ENCODE measurements at regions not wholly inside any gene's neighbourhood (a gene's known extent, or its start where the extent isn't known, plus 50 kb on each side); places are given as distances from the start of the nearest gene placed in this dataset.

DNA sequence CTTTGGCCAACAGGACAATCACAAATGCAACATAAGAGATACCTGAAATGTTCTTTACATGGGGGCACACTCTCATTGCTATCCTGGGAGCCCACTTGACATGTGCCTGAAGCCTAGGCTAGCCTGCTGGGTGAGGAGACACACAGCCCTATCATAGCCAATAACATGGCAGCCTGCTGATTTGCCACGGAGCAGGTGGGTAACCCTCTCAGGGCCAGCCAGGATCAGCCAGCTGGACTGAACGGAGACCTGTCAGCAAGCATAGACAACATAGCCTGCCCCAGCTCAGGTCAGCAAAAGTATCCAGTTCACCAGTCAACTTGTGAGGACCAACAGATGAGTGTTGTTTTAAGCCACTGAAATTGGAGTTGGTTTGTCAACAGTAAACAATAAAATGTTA lies 566.5 kb downstream of the DCDC2C start:
- no peak overlapping the region for H2AFZ ChIP-seq (ENCODE audit: low read depth, low read length, severe bottlenecking)
- no peak overlapping the region for H3K4me3 ChIP-seq (ENCODE audit: insufficient read depth, low read length, poor library complexity, severe bottlenecking)
- TF ChIP-seq EZH2phosphoT487 (conservative IDR thresholded peaks at IDR 0.05; ENCODE audit: low read length) = no peak
- TF ChIP-seq, protein P1, sequence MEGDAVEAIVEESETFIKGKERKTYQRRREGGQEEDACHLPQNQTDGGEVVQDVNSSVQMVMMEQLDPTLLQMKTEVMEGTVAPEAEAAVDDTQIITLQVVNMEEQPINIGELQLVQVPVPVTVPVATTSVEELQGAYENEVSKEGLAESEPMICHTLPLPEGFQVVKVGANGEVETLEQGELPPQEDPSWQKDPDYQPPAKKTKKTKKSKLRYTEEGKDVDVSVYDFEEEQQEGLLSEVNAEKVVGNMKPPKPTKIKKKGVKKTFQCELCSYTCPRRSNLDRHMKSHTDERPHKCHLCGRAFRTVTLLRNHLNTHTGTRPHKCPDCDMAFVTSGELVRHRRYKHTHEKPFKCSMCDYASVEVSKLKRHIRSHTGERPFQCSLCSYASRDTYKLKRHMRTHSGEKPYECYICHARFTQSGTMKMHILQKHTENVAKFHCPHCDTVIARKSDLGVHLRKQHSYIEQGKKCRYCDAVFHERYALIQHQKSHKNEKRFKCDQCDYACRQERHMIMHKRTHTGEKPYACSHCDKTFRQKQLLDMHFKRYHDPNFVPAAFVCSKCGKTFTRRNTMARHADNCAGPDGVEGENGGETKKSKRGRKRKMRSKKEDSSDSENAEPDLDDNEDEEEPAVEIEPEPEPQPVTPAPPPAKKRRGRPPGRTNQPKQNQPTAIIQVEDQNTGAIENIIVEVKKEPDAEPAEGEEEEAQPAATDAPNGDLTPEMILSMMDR (IDR thresholded peaks at IDR 0.05; ENCODE audit: insufficient read depth, low read length, poor library complexity, severe bottlenecking) = no peak
- H4K20me1 ChIP-seq (ENCODE audit: low read depth, low read length) = no peaks in the 10 kb centered on the region
- no peaks in the 10 kb centered on the region for H3K9me3 ChIP-seq (ENCODE audit: insufficient read depth, low read length)
- no peaks in the 10 kb centered on the region for H3K27me3 ChIP-seq (ENCODE audit: low read length)
- H3F3A ChIP-seq (ENCODE audit: insufficient read depth) = no peaks in the 10 kb centered on the region
- H3K27ac ChIP-seq (ENCODE audit: low read depth, low read length) = no peak overlapping the region
- H3K79me2 ChIP-seq (ENCODE audit: insufficient read depth, low read length) = no peaks in the 10 kb centered on the region
- H3K4me2 ChIP-seq (ENCODE audit: low read depth, low read length, poor library complexity, severe bottlenecking) = no peak overlapping the region
- H3K9me2 ChIP-seq (replicated peaks; ENCODE audit: insufficient read depth, low read length) = 0 out of 2 replicates have a peak, but pooled peaks cover 3% of the 10 kb centered on the region
- no peaks in the 10 kb centered on the region for H3K36me3 ChIP-seq (ENCODE audit: low read length)
- H3K9ac ChIP-seq (ENCODE audit: low read length) = no peak overlapping the region

DNA sequence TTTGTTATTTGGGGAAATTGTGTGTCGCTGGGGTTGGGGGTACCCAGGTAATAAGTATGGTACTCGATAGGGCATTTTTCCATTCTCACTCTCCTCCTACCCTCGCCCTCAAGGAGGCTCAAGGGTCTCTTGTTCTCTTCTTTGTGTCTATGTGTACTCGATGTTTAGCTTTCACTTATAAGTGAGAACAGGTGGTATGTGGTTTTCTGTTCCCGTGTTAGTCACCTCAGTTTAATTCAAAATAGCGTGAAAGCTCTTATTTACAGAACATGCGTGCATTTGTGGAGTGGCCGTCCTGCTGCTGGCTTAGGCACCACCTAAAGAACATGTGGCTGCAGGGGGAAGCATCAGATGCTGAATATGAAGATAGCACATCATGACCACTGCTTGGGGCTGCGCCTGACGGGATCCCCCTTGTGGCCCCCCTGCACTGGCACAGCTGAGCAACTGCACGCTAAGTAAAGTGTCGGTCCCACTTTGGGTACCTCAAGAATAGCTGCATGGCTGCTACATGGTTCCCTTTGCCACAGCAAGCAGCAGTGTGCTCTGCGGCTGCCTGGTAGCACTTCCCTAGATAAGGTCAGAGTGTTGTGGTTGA lies 569.0 kb downstream of the DCDC2C start:
- Histone ChIP-seq H3K27ac (ENCODE audit: low read depth, low read length) (no peak overlapping the region), H4K20me1 (ENCODE audit: low read depth, low read length) (no peaks in the 10 kb centered on the region), H3K79me2 (ENCODE audit: insufficient read depth, low read length) (no peaks in the 10 kb centered on the region), H3K9me2 (replicated peaks; ENCODE audit: insufficient read depth, low read length) (0 out of 2 replicates have a peak, but pooled peaks cover under 1% of the 10 kb centered on the region), H3F3A (ENCODE audit: insufficient read depth) (no peaks in the 10 kb centered on the region), H2AFZ (ENCODE audit: low read depth, low read length, severe bottlenecking) (no peak overlapping the region), H3K4me3 (ENCODE audit: insufficient read depth, low read length, poor library complexity, severe bottlenecking) (no peak overlapping the region), H3K27me3 (ENCODE audit: low read length) (no peaks in the 10 kb centered on the region), H3K4me2 (ENCODE audit: low read depth, low read length, poor library complexity, severe bottlenecking) (no peak overlapping the region), H3K9ac (ENCODE audit: low read length) (no peak overlapping the region), H3K9me3 (ENCODE audit: insufficient read depth, low read length) (no peaks in the 10 kb centered on the region), H3K36me3 (ENCODE audit: low read length) (no peaks in the 10 kb centered on the region)
- TF ChIP-seq, protein P1 (IDR thresholded peaks at IDR 0.05; ENCODE audit: insufficient read depth, low read length, poor library complexity, severe bottlenecking) = no peak
- no peak for TF ChIP-seq EZH2phosphoT487 (conservative IDR thresholded peaks at IDR 0.05; ENCODE audit: low read length)

DNA sequence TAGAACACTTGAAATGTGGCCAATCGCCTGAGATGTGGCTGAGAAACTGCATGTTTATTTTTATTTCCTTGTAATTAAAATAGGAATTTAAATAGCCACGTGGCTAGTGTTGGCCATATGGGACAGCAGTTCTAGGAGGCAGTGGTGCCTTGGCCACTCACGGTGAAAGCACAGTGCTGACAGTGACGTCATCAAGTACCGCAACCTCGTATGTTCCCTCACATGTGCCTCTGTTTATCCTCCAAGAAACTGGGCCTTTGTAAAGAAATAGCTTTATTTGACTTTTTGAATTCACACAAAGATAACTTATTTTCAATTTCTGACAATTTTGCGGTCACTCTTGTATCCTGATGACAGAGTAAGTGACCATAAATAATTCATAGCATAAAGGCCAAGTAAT lies 575.0 kb downstream of the DCDC2C start:
- Histone ChIP-seq H3K9me2 (replicated peaks; ENCODE audit: insufficient read depth, low read length) (no peaks in the 10 kb centered on the region), H3K9me3 (ENCODE audit: insufficient read depth, low read length) (no peaks in the 10 kb centered on the region), H3K36me3 (ENCODE audit: low read length) (no peaks in the 10 kb centered on the region), H3K27me3 (ENCODE audit: low read length) (no peaks in the 10 kb centered on the region), H4K20me1 (ENCODE audit: low read depth, low read length) (no peaks in the 10 kb centered on the region), H3K4me2 (ENCODE audit: low read depth, low read length, poor library complexity, severe bottlenecking) (no peak overlapping the region), H3F3A (ENCODE audit: insufficient read depth) (no peaks in the 10 kb centered on the region), H3K27ac (ENCODE audit: low read depth, low read length) (no peak overlapping the region), H3K9ac (ENCODE audit: low read length) (no peak overlapping the region), H3K79me2 (ENCODE audit: insufficient read depth, low read length) (no peaks in the 10 kb centered on the region), H2AFZ (ENCODE audit: low read depth, low read length, severe bottlenecking) (no peak overlapping the region), H3K4me3 (ENCODE audit: insufficient read depth, low read length, poor library complexity, severe bottlenecking) (no peak overlapping the region)
- no peak for TF ChIP-seq EZH2phosphoT487 (conservative IDR thresholded peaks at IDR 0.05; ENCODE audit: low read length)
- TF ChIP-seq, protein P1 (IDR thresholded peaks at IDR 0.05; ENCODE audit: insufficient read depth, low read length, poor library complexity, severe bottlenecking) = no peak
